AG10803 (cell line): ENCODE measurements at regions not wholly inside any gene's neighbourhood (a gene's known extent, or its start where the extent isn't known, plus 50 kb on each side); places are given as distances from the start of the nearest gene placed in this dataset.

Experiments used
- DNase-seq: peaks from one replicate; pipeline ENCODE4 v3.0.0; 2010; ENCODE audit warnings: low read depth
- H3K4me3 ChIP-seq: 2 replicates; pipeline ENCODE4 v1.5.1; 2011; ENCODE audit warnings: mild to moderate bottlenecking, low read length, control low read depth
- TF ChIP-seq, protein P1 (sequence below): conservative IDR thresholded peaks from 2 replicates; pipeline ENCODE4 v1.5.1; 2011; ENCODE audit warnings: mild to moderate bottlenecking, low read length, control low read depth, inconsistent platforms

DNA sequence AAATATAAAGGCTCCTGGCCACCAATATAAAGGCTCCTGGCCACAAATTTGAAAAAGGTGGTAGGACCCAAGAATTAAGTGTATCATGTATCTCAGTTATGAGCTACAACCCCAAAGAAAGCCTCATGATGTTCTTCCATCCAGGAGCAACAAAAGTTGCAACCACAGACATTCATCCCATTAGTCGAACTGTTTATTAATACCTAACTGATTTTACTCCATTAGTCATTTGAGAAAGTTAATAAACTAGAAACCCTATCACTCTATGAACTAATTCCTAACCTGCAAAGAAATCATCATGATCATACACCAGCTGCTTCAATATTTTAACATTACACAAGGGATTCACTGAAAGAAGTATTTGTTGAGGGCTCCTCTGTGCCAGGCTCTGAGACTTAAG is 253.2 kb upstream of the GRIP1 start:
- no peak for DNase-seq
- H3K4me3 ChIP-seq, result no peak overlapping the region
- TF ChIP-seq, protein P1, sequence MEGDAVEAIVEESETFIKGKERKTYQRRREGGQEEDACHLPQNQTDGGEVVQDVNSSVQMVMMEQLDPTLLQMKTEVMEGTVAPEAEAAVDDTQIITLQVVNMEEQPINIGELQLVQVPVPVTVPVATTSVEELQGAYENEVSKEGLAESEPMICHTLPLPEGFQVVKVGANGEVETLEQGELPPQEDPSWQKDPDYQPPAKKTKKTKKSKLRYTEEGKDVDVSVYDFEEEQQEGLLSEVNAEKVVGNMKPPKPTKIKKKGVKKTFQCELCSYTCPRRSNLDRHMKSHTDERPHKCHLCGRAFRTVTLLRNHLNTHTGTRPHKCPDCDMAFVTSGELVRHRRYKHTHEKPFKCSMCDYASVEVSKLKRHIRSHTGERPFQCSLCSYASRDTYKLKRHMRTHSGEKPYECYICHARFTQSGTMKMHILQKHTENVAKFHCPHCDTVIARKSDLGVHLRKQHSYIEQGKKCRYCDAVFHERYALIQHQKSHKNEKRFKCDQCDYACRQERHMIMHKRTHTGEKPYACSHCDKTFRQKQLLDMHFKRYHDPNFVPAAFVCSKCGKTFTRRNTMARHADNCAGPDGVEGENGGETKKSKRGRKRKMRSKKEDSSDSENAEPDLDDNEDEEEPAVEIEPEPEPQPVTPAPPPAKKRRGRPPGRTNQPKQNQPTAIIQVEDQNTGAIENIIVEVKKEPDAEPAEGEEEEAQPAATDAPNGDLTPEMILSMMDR, result no peak

DNA sequence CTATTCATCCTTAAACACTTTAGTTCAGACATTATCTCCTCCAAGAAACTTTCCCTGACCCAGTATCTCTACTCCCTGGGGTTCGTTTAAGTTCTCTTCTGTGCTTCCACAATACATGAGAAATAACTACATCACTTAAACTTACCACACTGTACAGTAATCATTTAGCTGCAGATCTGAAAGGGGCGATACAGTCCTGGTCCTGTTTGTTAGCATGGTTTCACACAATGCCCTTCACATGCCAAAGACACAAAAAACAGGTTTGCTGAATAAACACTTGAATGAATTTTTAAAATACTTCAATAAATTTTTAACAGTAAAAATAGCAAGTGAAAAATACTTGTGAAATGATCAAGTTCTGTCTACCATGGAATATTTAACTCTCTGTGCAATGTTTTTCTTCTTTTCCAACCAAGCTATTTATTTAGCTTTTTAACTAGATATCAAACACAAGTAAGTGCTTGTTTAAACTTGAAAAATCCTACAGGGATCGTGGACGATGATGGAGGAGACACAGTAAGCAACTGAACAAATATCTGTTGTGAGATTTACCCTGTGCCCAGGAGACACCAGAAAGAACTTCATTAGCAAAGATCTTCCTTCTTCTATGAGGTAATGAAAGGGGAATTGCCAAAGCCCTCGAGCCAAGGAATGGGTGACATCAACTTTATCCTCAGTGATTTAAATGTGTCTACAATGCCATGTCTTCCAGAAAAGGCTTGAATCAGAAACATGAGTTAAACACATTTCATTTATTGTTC is 255.6 kb upstream of the GRIP1 start:
- no peak for DNase-seq
- TF ChIP-seq, protein P1, result no peak
- no peak overlapping the region for H3K4me3 ChIP-seq

DNA sequence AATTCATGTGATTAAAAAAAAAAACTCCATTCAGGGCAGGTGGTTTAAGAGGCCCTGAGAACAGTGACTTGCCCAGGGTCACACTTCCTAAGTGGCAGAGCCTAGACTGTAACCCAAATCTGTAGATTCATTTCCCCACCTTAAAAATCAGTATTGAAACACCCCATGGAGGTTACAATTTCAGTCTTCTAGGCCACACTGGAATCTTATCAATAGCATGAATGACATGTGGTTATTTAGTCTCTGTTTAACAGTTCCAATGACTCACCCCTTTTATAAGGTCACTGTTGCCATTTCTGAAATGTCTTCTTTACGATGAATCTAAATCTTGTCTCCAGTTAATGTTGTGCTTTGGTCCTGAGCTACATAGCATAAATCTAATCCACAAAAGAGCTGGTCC is 262.3 kb upstream of the GRIP1 start:
- DNase-seq, result no peak
- H3K4me3 ChIP-seq, result no peak overlapping the region
- TF ChIP-seq, protein P1, result no peak

DNA sequence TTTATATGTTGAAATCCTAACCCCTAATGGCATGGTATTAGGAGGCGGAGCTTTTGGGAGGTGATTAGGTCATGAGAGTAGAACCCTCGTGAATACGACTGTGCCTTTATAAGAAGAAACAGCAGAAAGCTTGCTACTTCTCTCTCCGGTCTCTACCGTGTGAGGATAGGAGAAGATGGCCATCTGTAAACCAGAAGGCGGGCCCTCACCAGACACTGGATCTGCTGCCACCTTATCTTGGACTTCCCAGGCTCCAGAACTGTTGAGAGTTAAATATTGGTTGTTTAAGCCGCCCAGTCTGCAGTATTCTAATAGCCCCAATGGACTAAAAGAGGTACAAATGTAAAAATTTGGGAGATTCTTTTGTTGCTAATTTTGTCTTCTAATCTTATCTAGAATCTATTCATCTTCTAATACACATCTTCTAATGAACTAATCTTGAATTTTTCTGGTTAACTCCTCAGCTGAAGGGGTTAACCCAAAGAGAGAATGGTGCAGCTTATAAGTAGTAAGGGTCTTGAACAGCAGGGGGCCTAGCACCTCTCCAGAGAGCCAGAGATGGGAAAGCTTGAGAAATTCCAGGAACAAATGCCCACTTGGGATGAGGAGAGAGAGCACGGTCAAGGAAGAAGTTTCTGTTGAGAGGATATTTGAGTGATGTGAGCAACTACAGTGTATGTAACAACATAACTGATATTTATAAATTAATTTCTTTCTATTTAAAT is 264.0 kb upstream of the GRIP1 start:
- TF ChIP-seq, protein P1, result no peak
- DNase-seq, result no peak
- no peak overlapping the region for H3K4me3 ChIP-seq

DNA sequence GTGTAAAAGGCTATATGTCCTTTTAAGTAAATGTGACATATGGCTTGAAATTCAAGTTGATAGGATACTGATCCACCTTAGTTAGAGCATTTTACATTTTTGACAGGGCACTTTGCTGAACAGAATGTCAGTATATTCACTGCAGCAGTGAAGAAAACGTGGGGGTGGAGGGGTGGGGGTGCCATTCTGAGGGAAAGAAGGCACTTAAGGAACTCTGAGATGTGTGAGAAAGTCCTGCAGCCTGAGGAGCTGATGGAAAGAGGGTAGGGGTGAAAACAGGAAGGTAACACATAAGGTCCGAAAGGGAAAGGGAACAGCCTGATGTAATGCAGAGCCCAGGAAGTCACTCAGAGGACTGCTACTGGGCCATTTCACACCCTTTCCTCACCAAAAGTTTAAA is 265.5 kb upstream of the GRIP1 start:
- TF ChIP-seq, protein P1, result no peak
- H3K4me3 ChIP-seq, result no peak overlapping the region
- DNase-seq, result no peak

DNA sequence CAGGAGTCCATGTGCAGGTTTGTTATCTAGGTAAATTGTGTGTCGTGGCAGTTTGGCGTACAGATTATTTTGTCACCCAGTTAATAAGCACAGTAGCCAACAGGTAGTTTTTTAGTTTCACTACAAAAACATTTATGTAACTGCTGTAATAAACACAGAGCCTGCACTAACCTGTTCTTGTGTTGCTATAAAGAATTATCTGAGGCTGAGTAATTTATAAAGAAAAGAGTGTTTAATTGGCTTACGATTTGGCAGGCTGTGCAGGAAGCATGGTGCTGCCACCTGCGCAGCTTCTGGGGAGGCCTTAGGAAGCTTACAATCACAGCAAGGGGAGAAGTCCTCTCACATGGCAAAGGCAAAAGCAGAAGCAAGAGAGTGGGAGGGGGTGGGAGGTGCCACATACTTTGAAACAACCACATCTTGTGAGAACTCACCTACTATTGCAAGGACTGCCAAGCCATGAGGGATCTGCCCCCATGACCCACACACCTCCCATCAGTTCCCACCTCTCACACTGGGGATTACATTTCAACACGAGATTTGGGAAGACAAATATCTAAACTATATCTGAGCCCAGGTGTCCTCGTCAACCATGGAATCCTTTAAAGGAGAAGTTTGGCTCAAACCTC is 266.4 kb upstream of the GRIP1 start:
- no peak overlapping the region for H3K4me3 ChIP-seq
- no peak for DNase-seq
- TF ChIP-seq, protein P1, result no peak
